Kidney (tissue), 13 donors: ENCODE measurements at regions not wholly inside any gene's neighbourhood (a gene's known extent, or its start where the extent isn't known, plus 50 kb on each side); places are given as distances from the start of the nearest gene placed in this dataset.

Source experiments
- DNase-seq, 5 donors: peaks; one replicate each; pipeline ENCODE4 v3.0.0-alpha.2; 2013 to 2020
- FAIRE-seq: peaks from 2 replicates; lab custom pipeline; 2012; peaks lifted over from hg19 to GRCh38; lab: Jason Lieb, UNC
- H3K27ac ChIP-seq, 2 donors: one replicate each; pipeline ENCODE4 v1.7.0; 2013; ENCODE audit warnings: low read depth in 2 of 2, low read length in 2 of 2, inconsistent platforms in 1 of 2
- H3K27me3 ChIP-seq: one replicate; pipeline ENCODE4 v1.7.1; 2013; ENCODE audit warnings: low read length, inconsistent platforms; ENCODE audit not compliant: control insufficient read depth, insufficient read depth
- H3K36me3 ChIP-seq, 3 donors: one replicate each; pipeline versions ENCODE4 v1.7.0 to v1.7.1; 2013; ENCODE audit warnings: low read length in 3 of 3, control low read depth in 1 of 3, inconsistent platforms in 1 of 3; ENCODE audit not compliant: insufficient read depth in 3 of 3, control insufficient read depth in 2 of 3
- H3K4me1 ChIP-seq, 3 donors: one replicate each; pipeline versions ENCODE4 v1.7.0 to v1.7.1; 2013; ENCODE audit warnings: low read length in 3 of 3, inconsistent platforms in 1 of 3, low read depth in 1 of 3; ENCODE audit not compliant: control insufficient read depth in 2 of 3, insufficient read depth in 2 of 3
- H3K4me3 ChIP-seq, 3 donors: one replicate each; pipeline versions ENCODE4 v1.7.0 to v1.8.1; 2013; ENCODE audit warnings: low read length in 3 of 3, control low read depth in 1 of 3, inconsistent platforms in 1 of 3
- H3K9ac ChIP-seq, 3 donors: one replicate each; pipeline versions ENCODE4 v1.7.0 to v1.7.1; 2013; ENCODE audit warnings: low read length in 3 of 3, control low read depth in 1 of 3, inconsistent platforms in 1 of 3
- H3K9me3 ChIP-seq, 3 donors: one replicate each; pipeline versions ENCODE4 v1.7.0 to v1.7.1; 2013; ENCODE audit warnings: low read length in 3 of 3, control low read depth in 1 of 3, inconsistent platforms in 1 of 3; ENCODE audit not compliant: control insufficient read depth in 2 of 3, insufficient read depth in 1 of 3
- CTCF ChIP-seq: IDR thresholded peaks from 3 replicates; pipeline ENCODE4 v1.5.1; 2012; ENCODE audit warnings: mild to moderate bottlenecking, moderate library complexity, borderline replicate concordance; ENCODE audit not compliant: insufficient read depth; ENCODE audit errors: extremely low read depth
- intact Hi-C: fragments of 100-400 bp; cut with DNase I; formaldehyde crosslinking; loops from one replicate; pipeline ENCODE4 v1.11.1; 2022
- donor health status: control.
- donor health status: control.
- donor health status: control.
- donor health status: control.
- donor health status: control.
- donor health status: DM: yes; HTN: yes; CAD: no.
- donor health status: Normal renal cell carcinoma (clear cell type).

DNA sequence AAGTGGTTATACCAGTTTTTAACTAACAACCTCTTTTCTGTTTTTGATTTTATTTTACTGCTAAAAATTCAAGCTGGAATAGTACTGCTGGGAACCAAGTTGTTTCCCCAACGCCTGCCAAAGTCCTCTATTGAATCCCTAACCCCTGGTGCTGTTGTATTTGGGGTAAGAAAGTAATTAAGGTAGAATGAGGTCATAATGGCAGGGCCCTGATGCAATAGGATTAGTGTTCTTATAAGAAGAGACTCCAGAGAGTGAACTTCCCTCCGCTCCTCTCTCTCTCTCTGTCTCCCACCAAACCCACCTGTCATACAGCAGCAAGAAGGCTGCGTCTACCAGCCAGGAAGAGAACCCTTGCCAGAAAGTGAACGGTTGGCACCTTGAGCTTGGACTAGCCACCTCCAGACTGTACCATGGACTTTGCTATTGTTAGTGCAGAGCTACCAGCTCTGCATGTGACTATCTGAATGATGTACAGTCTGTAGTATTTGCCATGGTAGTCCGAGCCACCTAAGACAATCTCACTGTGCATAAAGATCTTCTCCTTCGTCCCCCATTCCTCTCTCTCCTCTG, 86.5 kb upstream of the KLF6 start:
- H3K36me3 ChIP-seq, result no peaks in the 10 kb centered on the region
- intact Hi-C loops, result no loop called here
- no peak for TF ChIP-seq CTCF
- H3K9ac ChIP-seq, result no peak overlapping the region
- H3K27me3 ChIP-seq, result no peaks in the 10 kb centered on the region
- no peaks in the 10 kb centered on the region for H3K9me3 ChIP-seq
- peaks cover 0 to 4% (median 0%) of the 10 kb centered on the region in 3 donors for H3K4me1 ChIP-seq
- H3K27ac ChIP-seq, result no peak overlapping the region
- no peak overlapping the region for H3K4me3 ChIP-seq
- no peak for DNase-seq
- FAIRE-seq, result no peak

DNA sequence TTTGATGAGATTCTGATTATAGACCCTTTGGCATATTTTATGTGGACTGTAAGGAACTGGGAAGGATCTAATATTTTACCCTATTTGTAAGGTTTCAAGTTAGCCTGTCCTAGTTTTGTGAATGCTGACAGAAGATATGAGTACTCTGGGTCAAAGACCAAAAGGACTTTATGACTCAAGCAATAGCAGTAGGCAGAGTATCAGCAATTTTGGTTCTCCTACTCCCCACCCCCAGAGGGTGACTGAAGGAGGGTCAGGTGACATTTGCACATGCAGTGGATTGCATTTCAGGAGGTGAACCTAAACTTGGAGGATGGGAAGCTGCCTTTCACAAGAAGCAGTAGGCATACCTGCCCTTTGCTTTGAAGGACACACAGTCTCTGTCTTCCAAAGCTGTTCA, 84.0 kb upstream of the KLF6 start:
- Histone ChIP-seq H3K9me3 (no peaks in the 10 kb centered on the region), H3K4me1 (peaks cover 0 to 4% (median 0%) of the 10 kb centered on the region in 3 donors), H3K9ac (peak overlapping the region in 1 of 3 donors; percentile 46), H3K27me3 (no peaks in the 10 kb centered on the region), H3K4me3 (no peak overlapping the region), H3K36me3 (no peaks in the 10 kb centered on the region), H3K27ac (peak overlapping the region; percentile 65 to 76)
- intact Hi-C loops, result no loop called here
- FAIRE-seq, result no peak
- peak in 1 of 5 donors; percentile 36 for DNase-seq
- no peak for TF ChIP-seq CTCF

DNA sequence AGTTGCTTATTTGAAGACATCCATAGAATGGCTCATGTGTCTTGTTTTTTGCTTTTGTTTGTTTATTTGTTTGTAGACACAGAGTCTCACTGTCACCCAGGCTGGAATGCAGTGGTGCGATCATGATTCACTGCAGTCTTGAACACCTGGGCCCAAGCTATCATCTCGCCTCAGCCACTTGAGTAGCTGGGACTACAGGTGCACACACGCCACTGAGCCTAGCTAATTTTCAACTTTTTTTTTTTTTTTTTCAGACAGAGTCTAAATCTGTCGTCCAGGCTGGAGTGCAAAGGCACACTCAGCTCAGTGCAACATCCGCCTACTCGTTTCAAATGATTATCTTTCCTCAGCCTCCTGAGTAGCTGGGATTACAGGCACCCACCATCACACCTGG, 83.3 kb upstream of the KLF6 start:
- FAIRE-seq (no peak), DNase-seq (no peak)
- H3K4me3 ChIP-seq, result no peak overlapping the region
- no peak overlapping the region for H3K9ac ChIP-seq
- H3K27ac ChIP-seq, result peak overlapping the region; percentile 56 to 75
- peaks cover 0 to 4% (median 0%) of the 10 kb centered on the region in 3 donors for H3K4me1 ChIP-seq
- H3K27me3 ChIP-seq, result no peaks in the 10 kb centered on the region
- intact Hi-C loops, result no loop called here
- H3K9me3 ChIP-seq, result no peaks in the 10 kb centered on the region
- H3K36me3 ChIP-seq, result no peaks in the 10 kb centered on the region
- no peak for TF ChIP-seq CTCF
